Transverse colon (tissue), 3 donors: ENCODE measurements at regions not wholly inside any gene's neighbourhood (a gene's known extent, or its start where the extent isn't known, plus 50 kb on each side); places are given as distances from the start of the nearest gene placed in this dataset.

ENCODE experiments used
- EP300 ChIP-seq: sonication (generic); formaldehyde crosslinking; IDR thresholded peaks from one replicate; pipeline ENCODE4 v1.6.1; 2017; ENCODE audit warnings: antibody characterized with exemption, low read depth
- POLR2A ChIP-seq: fragments of 450-650 bp; IDR thresholded peaks from one replicate; pipeline ENCODE4 v1.6.1; 2016; ENCODE audit warnings: antibody characterized with exemption, mild to moderate bottlenecking, moderate library complexity
- TF ChIP-seq, protein P1 (sequence below), 5 experiments: fragments of 200-600 bp in 3 of 5; fragments of 450-650 bp in 2 of 5; sonication (generic) in 3 of 5; IDR thresholded peaks; 1 replicate in 2 of 5; 2 replicates in 3 of 5; pipeline ENCODE4 v1.5.1; 2016 to 2017; ENCODE audit warnings: antibody characterized with exemption in 5 of 5, inconsistent platforms in 3 of 5, mild to moderate bottlenecking in 2 of 5, moderate library complexity in 1 of 5

DNA sequence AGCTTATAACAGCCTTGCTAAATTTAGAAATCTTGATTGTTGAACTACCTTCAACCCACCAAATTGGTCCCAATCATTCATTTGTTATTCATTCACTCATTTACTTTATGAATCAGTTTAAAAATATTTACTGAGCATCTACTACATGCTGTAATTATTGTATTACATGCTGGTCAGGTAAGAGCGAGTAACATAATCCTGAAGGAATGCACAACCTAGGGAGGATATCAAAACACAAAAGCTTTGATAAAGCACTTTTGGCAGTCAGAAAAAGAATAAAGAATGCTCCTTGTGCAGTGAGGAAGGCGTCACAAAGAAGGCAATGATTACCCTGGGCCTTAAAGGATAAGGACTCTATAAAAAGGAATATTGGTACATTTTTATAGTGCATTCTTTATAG, 518.9 kb upstream of the NR5A2 start:
- TF ChIP-seq, protein P1, sequence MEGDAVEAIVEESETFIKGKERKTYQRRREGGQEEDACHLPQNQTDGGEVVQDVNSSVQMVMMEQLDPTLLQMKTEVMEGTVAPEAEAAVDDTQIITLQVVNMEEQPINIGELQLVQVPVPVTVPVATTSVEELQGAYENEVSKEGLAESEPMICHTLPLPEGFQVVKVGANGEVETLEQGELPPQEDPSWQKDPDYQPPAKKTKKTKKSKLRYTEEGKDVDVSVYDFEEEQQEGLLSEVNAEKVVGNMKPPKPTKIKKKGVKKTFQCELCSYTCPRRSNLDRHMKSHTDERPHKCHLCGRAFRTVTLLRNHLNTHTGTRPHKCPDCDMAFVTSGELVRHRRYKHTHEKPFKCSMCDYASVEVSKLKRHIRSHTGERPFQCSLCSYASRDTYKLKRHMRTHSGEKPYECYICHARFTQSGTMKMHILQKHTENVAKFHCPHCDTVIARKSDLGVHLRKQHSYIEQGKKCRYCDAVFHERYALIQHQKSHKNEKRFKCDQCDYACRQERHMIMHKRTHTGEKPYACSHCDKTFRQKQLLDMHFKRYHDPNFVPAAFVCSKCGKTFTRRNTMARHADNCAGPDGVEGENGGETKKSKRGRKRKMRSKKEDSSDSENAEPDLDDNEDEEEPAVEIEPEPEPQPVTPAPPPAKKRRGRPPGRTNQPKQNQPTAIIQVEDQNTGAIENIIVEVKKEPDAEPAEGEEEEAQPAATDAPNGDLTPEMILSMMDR (IDR thresholded peaks at IDR 0.05): no peak
- TF ChIP-seq EP300: no peak
- no peak for TF ChIP-seq POLR2A
